HG02678 (cell line): ENCODE measurements at regions not wholly inside any gene's neighbourhood (a gene's known extent, or its start where the extent isn't known, plus 50 kb on each side); places are given as distances from the start of the nearest gene placed in this dataset.

Source experiments
- ATAC-seq: cut with Tn5 transposase; IDR thresholded peaks from one replicate; pipeline ENCODE4 v1.9.1; 2021; ENCODE audit warnings: mild to moderate bottlenecking, moderate library complexity; ENCODE audit not compliant: unreplicated experiment

DNA sequence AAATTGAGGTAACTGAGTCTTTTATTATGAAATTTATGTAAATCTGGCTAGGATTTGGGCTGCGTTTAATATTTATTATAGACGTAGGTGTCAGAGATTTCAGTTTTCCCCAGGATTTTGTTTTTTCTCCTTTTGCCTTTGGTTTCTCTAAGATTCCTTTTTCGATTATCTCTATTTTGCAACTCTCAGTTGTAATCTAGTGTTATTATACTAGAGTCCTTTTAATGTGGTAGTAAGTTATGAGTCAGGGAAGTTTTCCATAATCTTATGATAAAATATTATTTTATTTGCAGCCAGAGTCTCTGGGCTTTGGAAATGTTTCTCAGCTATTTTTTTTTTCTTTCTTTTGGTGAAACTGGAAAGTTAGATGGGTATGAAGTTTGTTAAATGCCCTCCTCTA, 1043.8 kb downstream of the PLA2G4A start:
- ATAC-seq, result no peak

DNA sequence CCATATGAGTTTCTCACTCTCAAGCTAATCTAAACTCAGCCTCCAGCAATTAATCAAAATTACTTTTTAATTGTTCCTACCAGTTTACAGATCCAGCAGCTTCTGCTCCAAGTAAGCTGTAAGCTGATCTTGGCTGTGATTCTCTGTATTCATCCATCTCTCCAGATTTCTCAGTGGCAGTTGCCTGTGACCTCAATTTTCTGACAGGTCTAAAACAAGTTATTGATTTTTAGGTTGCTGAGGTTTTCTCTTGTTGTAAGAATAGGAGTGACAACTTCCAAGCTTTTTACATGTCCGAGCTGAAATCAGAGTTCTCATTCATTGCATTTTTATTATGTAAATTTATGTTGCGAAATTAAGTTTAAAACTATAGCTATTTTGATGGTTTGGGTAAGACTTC, 1044.4 kb downstream of the PLA2G4A start:
- ATAC-seq, result no peak

DNA sequence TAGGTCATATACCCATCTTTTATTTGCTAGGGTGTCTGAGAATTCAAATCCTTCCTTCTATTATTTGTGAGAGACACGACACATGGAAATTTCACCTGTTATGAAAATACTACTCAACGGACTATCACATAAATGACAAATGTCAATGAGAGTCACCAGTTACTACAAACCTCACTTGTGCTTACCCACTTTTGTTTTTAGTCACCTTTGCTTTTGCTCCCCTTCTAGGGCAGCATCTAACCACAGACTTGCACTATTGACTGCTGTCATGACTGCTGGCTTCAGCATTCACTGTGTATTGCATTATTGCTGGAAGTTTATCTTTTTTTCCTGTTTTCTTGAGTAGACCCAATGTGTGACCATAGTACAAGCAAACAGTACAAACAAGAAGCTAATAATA, 1048.0 kb downstream of the PLA2G4A start:
- ATAC-seq, result no peak

DNA sequence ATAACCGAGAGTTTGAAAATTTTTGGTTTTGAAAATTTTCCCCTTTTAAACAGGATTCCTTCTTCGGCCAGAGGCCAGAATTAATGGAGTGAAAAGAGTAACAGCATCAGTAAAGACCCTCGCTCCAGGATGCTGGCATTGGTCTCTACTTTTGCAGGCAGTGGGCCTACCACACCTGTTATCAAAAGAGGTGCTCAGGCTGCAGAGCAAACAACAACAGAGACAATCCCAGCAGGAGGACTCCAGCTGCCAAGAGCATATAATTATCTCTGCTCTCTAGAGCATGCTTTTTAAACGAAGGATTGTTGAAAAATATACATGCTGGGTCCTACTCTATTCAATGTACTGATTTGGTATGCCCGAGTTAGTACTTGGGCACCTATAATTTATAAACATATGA, 1048.5 kb downstream of the PLA2G4A start:
- ATAC-seq, result no peak

DNA sequence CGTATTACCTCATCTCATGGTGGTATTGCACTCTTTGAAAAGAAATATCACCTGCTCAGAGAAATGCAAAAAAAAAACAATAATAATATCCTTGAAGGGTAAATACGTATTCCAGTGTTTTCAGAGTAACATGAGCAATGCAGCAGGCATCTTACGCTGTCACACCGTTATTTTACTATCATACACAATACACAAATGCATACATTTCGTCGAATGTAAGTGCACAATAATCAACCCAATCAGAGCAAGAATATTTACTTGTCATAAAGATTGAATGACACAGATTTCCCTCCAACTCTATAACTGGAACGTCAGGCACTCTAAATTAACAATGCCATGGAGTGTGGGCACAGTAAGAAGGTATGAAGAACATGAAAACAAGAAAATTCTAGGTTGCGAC, 1050.1 kb downstream of the PLA2G4A start:
- ATAC-seq, result no peak

DNA sequence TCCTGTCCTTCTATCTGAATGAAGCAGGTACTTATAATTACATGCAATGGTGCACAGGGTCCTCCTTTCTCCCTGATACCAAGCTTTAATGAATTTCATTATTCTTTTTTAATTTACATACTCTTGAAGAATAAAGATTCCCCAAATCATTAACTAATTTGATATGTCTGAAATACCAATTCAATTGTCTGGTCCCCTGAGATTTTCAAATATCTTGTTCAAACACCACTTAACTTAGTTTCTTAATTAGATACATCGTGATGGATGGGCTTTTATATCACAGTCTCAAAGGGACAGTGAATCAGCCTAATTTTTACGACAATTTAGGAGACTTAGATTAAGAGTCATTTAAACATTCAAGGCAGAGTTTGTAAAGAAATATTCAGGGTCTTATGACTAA, 1054.6 kb downstream of the PLA2G4A start:
- ATAC-seq, result no peak

GRCh38 chr1:187891993-187892682, 1063.4 kb downstream of the PLA2G4A start:
- no peak for ATAC-seq

DNA sequence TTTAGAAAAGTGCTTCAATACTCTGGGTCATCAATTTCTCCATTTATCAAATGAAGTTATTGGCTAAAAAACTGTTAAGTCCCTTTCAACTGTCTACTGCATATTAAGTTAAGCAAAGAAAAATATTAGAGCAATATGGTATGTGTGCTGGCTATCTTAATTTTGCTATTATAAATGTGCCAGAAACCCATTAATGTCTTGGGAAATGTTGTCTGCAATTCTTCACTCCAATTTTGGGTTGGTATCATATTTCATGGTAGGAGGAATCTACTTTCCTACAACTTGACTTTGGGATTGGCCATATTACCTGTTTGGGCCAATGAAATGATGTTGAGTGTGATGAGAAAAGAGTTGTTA, 1063.9 kb downstream of the PLA2G4A start:
- ATAC-seq, result no peak

- no peak for ATAC-seq
These were observed 1064.7 kb downstream of the PLA2G4A start for GRCh38 chr1:187893471-187893870.

DNA sequence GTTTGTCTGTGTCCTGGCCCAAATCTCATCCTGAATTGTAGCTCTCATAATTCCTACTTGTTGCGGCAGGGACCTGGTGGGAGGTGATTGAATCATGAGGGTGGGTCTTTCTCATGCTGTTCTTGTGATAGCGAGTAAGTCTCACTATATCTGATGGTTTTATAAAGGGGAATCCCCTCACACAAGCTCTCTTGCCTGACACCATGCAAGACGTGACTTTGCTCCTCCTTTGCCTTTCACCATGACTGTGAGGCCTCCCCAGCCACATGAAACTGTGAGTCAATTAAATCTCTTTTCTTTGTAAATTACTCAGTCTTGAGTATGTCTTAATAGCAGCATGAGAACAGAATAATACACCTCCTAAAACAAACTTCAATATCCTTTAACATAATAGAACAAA, 1065.6 kb downstream of the PLA2G4A start:
- ATAC-seq, result no peak

GRCh38 chr1:187903223-187903622, 1074.5 kb downstream of the PLA2G4A start:
- no peak for ATAC-seq

GRCh38 chr1:187909382-187909781, 1080.6 kb downstream of the PLA2G4A start:
- no peak for ATAC-seq

DNA sequence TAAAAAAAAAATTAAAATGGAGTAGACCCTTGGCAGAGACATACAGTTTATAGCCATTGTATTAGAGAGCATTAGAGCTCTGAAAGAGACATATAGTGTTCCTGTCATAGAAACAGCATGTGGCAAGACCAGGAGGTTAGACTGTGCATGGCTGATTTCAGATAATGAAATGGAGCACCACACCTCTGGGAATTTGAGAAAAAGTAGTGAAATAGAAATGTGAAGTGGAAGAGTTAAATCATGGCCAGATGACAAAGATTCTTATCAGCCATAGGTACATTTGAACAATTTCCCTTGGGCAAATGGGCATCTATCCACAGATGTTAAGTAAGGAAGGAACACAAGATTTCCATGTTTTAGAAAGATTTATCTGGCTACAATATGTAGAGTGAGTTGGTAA, 1083.1 kb downstream of the PLA2G4A start:
- ATAC-seq, result no peak

DNA sequence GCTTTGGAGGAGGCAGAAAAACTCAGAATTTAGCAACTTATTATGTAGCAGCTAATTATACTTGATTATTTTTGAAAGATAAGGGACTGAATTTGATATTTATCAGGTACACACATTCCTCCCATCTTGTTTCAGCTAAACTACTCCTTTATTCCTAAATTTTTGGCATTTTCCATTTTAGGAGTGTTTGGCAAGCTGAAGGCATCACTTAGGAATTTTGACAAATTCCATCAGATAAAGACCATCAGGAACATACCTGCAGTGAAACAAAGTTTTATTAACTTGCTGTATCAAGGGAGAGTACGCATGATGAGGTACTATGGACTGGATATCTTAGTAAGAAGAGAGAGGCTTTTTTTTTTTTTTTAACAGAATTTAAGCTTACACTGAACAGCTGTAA, 1092.2 kb downstream of the PLA2G4A start:
- no peak for ATAC-seq

GRCh38 chr1:187921426-187921825, 1092.7 kb downstream of the PLA2G4A start:
- ATAC-seq, result no peak

GRCh38 chr1:187922255-187922654, 1093.5 kb downstream of the PLA2G4A start:
- no peak for ATAC-seq

- ATAC-seq, result no peak
These were observed 1095.5 kb downstream of the PLA2G4A start for GRCh38 chr1:187924252-187924651.

GRCh38 chr1:187928288-187928687, 1099.5 kb downstream of the PLA2G4A start:
- ATAC-seq, result peak; percentile 66

- no peak for ATAC-seq
These were observed 1099.9 kb downstream of the PLA2G4A start for GRCh38 chr1:187928696-187929095.

DNA sequence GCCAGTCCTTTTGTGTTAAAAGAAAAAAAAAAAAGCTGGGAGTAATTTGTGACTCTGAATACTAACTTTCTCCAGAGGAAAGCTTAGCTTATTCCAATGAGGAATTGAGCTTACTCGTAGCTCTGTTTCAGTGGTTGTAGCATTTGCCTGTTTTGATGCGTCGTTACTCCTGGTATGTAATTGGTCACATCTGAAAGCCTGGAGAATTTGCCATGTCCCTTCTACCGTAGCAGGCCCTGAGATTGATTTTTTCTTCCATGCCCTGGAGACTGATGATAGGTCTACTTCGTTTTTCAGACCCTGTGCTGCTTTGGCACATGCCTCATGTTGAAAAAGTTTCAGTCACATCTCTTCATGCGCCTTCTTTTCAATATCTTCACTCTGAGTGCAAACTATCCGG, 1103.0 kb downstream of the PLA2G4A start:
- no peak for ATAC-seq

GRCh38 chr1:187933562-187934419, 1105.0 kb downstream of the PLA2G4A start:
- no peak for ATAC-seq

DNA sequence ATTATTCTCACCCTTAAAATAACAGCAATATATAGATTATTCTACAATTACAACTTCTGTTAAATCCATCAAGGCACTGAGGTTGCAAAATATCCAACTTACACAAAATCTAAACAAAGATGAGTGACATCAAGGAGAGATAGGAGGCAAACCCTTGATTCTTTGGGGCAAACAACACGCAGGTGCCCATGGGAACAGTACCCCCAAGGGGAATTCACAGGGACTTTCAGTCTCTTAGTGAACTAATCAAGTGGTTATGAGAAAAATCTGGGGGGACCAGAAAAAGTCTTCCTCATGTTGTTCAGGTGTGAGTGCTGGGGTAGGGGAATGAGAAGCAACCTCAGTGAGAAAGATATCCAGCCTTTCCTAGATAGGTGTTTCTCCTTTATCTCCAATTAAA, 1107.9 kb downstream of the PLA2G4A start:
- ATAC-seq, result no peak
